ENCODE measurements at regions not wholly inside any gene's neighbourhood (a gene's known extent, or its start where the extent isn't known, plus 50 kb on each side); places are given as distances from the start of the nearest gene placed in this dataset.

DNA sequence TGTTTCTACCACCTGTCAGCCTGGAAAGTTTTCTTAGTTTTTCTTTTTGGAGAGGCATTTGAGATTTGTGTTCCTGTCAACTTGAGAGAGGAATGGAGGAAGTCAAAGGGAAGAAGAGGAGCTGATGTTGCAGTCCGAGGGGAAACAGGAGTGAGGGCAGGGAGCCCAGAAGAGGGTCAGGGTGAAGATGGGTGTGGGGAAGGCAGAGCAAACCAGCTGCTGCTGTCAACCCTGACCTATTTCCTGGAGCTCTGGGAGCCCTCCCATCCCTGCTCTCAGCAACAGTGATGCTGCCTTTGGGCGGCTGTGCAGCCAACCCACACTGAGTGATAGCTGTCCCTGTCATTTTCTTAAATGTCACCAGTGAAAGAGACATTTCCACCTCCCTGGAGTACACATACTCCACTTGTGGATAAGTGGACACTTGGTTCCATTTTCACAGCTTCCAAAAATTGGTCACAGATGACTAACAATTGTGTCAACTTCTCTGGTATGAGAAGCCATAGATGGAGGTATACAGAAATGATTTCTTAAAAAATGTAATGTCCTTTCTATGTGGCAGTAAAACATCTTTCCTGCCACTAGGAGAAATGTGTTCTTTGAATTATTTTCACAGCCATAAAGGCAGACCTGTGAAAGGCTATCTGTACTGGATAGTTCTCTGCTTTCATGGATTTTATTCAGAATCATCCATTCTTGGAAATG is 556.3 kb upstream of the TBL1XR1 start:
- no peaks in the 10 kb centered on the region for H3K27me3 ChIP-seq (replicated peaks in 1 of 2; ENCODE audit: control insufficient read depth in 2 of 2, extremely low read depth in 1 of 2, insufficient read depth in 2 of 2, low read length in 1 of 2)
- Mint-ChIP-seq H3K4me3 (no peak overlapping the region), H3K27me3 (no peaks in the 10 kb centered on the region), H3K9me3 (no peaks in the 10 kb centered on the region), H3K27ac (no peak overlapping the region), H3K4me1 (peaks cover 0 to 3% (median 2%) of the 10 kb centered on the region in 3 donors), H3K36me3 (no peaks in the 10 kb centered on the region)
- no peaks in the 10 kb centered on the region for H3K4me1 ChIP-seq (ENCODE audit: control insufficient read depth in 1 of 2, extremely low read depth in 1 of 2, insufficient read depth in 2 of 2, low read length in 2 of 2)
- ATAC-seq (replicated peaks in 1 of 4) (no peak), DNase-seq (no peak)
- no peak overlapping the region for H3K4me3 ChIP-seq (ENCODE audit: control insufficient read depth in 1 of 2, extremely low read depth in 1 of 2, low read length in 1 of 2)
- no peaks in the 10 kb centered on the region for H3K36me3 ChIP-seq (ENCODE audit: control insufficient read depth in 2 of 2, extremely low read depth in 1 of 2, insufficient read depth in 1 of 2, low read length in 1 of 2)
- H3K27ac ChIP-seq (ENCODE audit: low read length), result no peak overlapping the region
- POLR2A ChIA-PET, result no interaction called here
- no peaks in the 10 kb centered on the region for H3K9me3 ChIP-seq
- WGBS (ENCODE audit: insufficient coverage), result no CpG with 5 or more reads among the region's 2 CpGs
- CTCF ChIA-PET, result no interaction called here

DNA sequence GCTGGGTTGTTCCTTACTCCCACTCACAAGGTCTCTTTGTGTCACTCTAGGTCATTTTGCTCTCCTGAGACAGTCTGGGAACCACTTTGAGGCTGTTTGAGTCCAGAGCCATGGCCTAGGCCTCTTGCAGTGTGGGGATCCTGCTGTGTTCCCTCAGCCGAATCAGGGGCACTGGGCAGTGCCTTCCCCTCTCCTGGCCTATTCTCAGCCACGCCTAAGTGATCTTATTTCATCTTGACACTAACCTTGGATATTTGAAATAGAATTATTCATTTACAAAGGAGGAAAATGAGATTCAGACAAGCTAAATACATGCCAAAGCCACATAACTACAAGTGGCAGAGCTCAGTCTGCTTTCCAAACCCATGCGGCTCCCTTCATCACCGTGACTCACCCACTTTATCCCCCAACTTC is 557.2 kb upstream of the TBL1XR1 start:
- Histone ChIP-seq H3K27me3 (replicated peaks in 1 of 2; ENCODE audit: control insufficient read depth in 2 of 2, extremely low read depth in 1 of 2, insufficient read depth in 2 of 2, low read length in 1 of 2) (no peaks in the 10 kb centered on the region), H3K4me3 (ENCODE audit: control insufficient read depth in 1 of 2, extremely low read depth in 1 of 2, low read length in 1 of 2) (no peak overlapping the region), H3K27ac (ENCODE audit: low read length) (no peak overlapping the region), H3K36me3 (ENCODE audit: control insufficient read depth in 2 of 2, extremely low read depth in 1 of 2, insufficient read depth in 1 of 2, low read length in 1 of 2) (no peaks in the 10 kb centered on the region), H3K4me1 (ENCODE audit: control insufficient read depth in 1 of 2, extremely low read depth in 1 of 2, insufficient read depth in 2 of 2, low read length in 2 of 2) (no peaks in the 10 kb centered on the region), H3K9me3 (no peaks in the 10 kb centered on the region)
- CTCF ChIA-PET, result no interaction called here
- DNase-seq (no peak), ATAC-seq (replicated peaks in 1 of 4) (no peak)
- no peaks in the 10 kb centered on the region for H3K27me3 Mint-ChIP-seq
- no peaks in the 10 kb centered on the region for H3K36me3 Mint-ChIP-seq
- POLR2A ChIA-PET, result no interaction called here
- no peaks in the 10 kb centered on the region for H3K9me3 Mint-ChIP-seq
- H3K4me3 Mint-ChIP-seq, result no peak overlapping the region
- peaks cover 0 to 3% (median 2%) of the 10 kb centered on the region in 3 donors for H3K4me1 Mint-ChIP-seq
- WGBS (ENCODE audit: insufficient coverage), result no CpG with 5 or more reads among the region's 4 CpGs
- no peak overlapping the region for H3K27ac Mint-ChIP-seq

DNA sequence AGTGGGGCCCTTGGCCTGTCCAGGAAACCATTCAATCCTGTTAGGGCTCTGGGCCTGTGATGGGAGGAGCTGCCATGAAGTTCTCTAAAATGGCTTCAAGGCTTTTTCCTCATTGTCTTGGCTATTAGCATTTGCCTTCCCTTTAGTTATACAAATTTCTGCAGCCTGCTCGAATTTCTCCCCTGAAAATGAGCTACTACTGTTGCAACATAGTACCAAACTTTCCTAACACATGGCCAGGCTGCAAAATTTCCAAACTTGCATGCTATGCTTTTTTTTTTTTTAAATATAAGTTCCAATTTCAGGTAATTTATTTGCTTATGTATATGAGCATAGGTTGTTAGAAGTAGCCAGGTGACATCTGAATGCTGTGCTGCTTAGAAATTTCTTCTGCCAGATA is 560.8 kb upstream of the TBL1XR1 start:
- WGBS (ENCODE audit: insufficient coverage), result 71% methylated on average over 1 of the region's 1 CpG
- POLR2A ChIA-PET, result no interaction called here
- CTCF ChIA-PET, result no interaction called here

DNA sequence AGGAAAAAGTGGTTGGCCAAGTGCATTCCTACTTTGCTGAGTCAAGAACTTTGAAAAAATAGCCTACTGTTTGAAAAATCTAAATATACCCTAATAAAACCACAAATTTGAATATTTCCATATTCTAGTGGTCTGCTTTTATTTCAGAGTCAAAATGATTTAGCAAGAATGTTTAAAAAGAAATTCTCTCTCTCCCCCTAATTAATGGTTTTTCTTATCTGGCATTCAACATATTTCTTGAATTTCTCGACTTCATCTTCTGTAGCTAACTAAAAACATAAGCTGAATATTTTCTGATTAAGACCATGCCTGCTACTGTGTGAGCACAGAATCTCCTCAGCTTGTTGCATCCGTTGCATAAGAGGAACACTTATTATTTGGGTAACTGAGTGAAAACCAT is 563.5 kb upstream of the TBL1XR1 start:
- Histone ChIP-seq H3K27ac (ENCODE audit: low read length) (no peak overlapping the region), H3K4me1 (ENCODE audit: control insufficient read depth in 1 of 2, extremely low read depth in 1 of 2, insufficient read depth in 2 of 2, low read length in 2 of 2) (no peaks in the 10 kb centered on the region), H3K36me3 (ENCODE audit: control insufficient read depth in 2 of 2, extremely low read depth in 1 of 2, insufficient read depth in 1 of 2, low read length in 1 of 2) (no peaks in the 10 kb centered on the region), H3K27me3 (replicated peaks in 1 of 2; ENCODE audit: control insufficient read depth in 2 of 2, extremely low read depth in 1 of 2, insufficient read depth in 2 of 2, low read length in 1 of 2) (no peaks in the 10 kb centered on the region), H3K4me3 (ENCODE audit: control insufficient read depth in 1 of 2, extremely low read depth in 1 of 2, low read length in 1 of 2) (no peak overlapping the region), H3K9me3 (no peaks in the 10 kb centered on the region)
- no peak for ATAC-seq (replicated peaks in 1 of 4)
- Mint-ChIP-seq H3K27ac (no peak overlapping the region), H3K36me3 (no peaks in the 10 kb centered on the region), H3K4me1 (no peaks in the 10 kb centered on the region), H3K9me3 (peaks cover 0 to 6% (median 3%) of the 10 kb centered on the region in 3 donors), H3K4me3 (no peak overlapping the region), H3K27me3 (no peaks in the 10 kb centered on the region)
- WGBS (ENCODE audit: insufficient coverage), result no CpG with 5 or more reads among the region's 2 CpGs
- no peak for DNase-seq
- ChIA-PET CTCF (no interaction called here), POLR2A (no interaction called here)

More for the DNA sequence above, 560.8 kb upstream of the TBL1XR1 start:
- Mint-ChIP-seq H3K9me3 (peaks cover 0 to 6% (median 0%) of the 10 kb centered on the region in 3 donors), H3K27me3 (no peaks in the 10 kb centered on the region), H3K27ac (no peak overlapping the region), H3K4me3 (no peak overlapping the region), H3K36me3 (no peaks in the 10 kb centered on the region), H3K4me1 (peaks cover 0 to 3% (median 2%) of the 10 kb centered on the region in 3 donors)
- Histone ChIP-seq H3K27ac (ENCODE audit: low read length) (no peak overlapping the region), H3K4me3 (ENCODE audit: control insufficient read depth in 1 of 2, extremely low read depth in 1 of 2, low read length in 1 of 2) (no peak overlapping the region), H3K27me3 (replicated peaks in 1 of 2; ENCODE audit: control insufficient read depth in 2 of 2, extremely low read depth in 1 of 2, insufficient read depth in 2 of 2, low read length in 1 of 2) (no peaks in the 10 kb centered on the region), H3K36me3 (ENCODE audit: control insufficient read depth in 2 of 2, extremely low read depth in 1 of 2, insufficient read depth in 1 of 2, low read length in 1 of 2) (no peaks in the 10 kb centered on the region), H3K4me1 (ENCODE audit: control insufficient read depth in 1 of 2, extremely low read depth in 1 of 2, insufficient read depth in 2 of 2, low read length in 2 of 2) (no peaks in the 10 kb centered on the region), H3K9me3 (no peaks in the 10 kb centered on the region)
- DNase-seq (no peak), ATAC-seq (replicated peaks in 1 of 4) (no peak)

DNA sequence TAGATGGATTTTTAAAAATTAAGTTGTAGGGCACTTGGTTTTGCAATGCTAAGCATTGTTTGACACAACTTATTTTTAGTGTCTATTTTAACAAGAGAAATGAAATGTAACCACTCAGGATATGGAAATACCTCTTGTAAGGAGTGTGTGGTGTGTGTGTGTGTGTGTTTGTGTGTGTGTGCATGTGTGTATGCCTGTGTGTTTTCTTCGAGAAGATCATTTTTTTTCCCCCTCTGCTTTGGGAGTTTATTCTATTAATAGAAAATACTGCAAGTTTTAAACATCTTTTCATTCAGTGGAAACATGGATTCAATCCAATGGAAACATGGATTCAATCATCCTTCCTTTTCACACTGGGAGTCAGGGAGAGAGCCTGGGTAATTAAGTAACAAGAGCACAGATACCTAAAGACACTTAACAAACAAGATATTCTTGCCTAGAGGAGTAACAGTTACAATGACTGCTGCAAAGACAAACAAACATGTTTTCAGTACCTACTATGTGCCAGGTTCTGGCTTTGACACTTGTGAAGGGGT is 567.2 kb upstream of the TBL1XR1 start:
- Histone ChIP-seq H3K4me3 (ENCODE audit: control insufficient read depth in 1 of 2, extremely low read depth in 1 of 2, low read length in 1 of 2) (no peak overlapping the region), H3K27ac (ENCODE audit: low read length) (no peak overlapping the region), H3K27me3 (replicated peaks in 1 of 2; ENCODE audit: control insufficient read depth in 2 of 2, extremely low read depth in 1 of 2, insufficient read depth in 2 of 2, low read length in 1 of 2) (no peaks in the 10 kb centered on the region), H3K9me3 (no peaks in the 10 kb centered on the region), H3K36me3 (ENCODE audit: control insufficient read depth in 2 of 2, extremely low read depth in 1 of 2, insufficient read depth in 1 of 2, low read length in 1 of 2) (no peaks in the 10 kb centered on the region), H3K4me1 (ENCODE audit: control insufficient read depth in 1 of 2, extremely low read depth in 1 of 2, insufficient read depth in 2 of 2, low read length in 2 of 2) (no peaks in the 10 kb centered on the region)
- ChIA-PET CTCF (no interaction called here), POLR2A (no interaction called here)
- no peak overlapping the region for H3K27ac Mint-ChIP-seq
- no peaks in the 10 kb centered on the region for H3K4me1 Mint-ChIP-seq
- ATAC-seq (replicated peaks in 1 of 4), result no peak
- no peaks in the 10 kb centered on the region for H3K27me3 Mint-ChIP-seq
- H3K4me3 Mint-ChIP-seq, result no peak overlapping the region
- peaks cover 3% of the 10 kb centered on the region for H3K36me3 Mint-ChIP-seq
- DNase-seq, result no peak
- peaks cover 7 to 15% (median 9%) of the 10 kb centered on the region in 3 donors for H3K9me3 Mint-ChIP-seq
- WGBS (ENCODE audit: insufficient coverage), result no CpG with 5 or more reads among the region's 1 CpG

DNA sequence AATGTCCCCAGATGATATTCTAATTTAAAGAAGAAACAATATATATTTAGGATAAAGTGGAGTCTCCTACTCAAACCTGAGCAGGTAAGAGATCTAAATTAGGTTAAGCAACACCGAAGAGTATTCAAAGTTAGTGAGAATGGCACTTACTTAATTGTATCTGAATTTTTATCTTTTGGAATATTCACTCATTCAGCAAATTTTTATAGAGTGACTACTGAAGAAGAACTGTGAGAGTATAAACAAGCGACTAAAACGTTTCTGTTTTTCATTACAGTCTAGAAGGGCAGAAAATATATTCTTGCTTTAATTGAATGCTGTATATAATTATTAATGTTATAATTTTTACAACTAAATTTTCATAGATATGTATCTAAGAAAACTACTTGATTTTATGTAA is 567.7 kb upstream of the TBL1XR1 start:
- DNase-seq (no peak), ATAC-seq (replicated peaks in 1 of 4) (no peak)
- H3K4me1 Mint-ChIP-seq, result no peaks in the 10 kb centered on the region
- H3K27me3 Mint-ChIP-seq, result no peaks in the 10 kb centered on the region
- ChIA-PET POLR2A (no interaction called here), CTCF (no interaction called here)
- no peaks in the 10 kb centered on the region for H3K36me3 ChIP-seq (ENCODE audit: control insufficient read depth in 2 of 2, extremely low read depth in 1 of 2, insufficient read depth in 1 of 2, low read length in 1 of 2)
- no peak overlapping the region for H3K27ac ChIP-seq (ENCODE audit: low read length)
- no peaks in the 10 kb centered on the region for H3K27me3 ChIP-seq (replicated peaks in 1 of 2; ENCODE audit: control insufficient read depth in 2 of 2, extremely low read depth in 1 of 2, insufficient read depth in 2 of 2, low read length in 1 of 2)
- no peak overlapping the region for H3K27ac Mint-ChIP-seq
- H3K4me1 ChIP-seq (ENCODE audit: control insufficient read depth in 1 of 2, extremely low read depth in 1 of 2, insufficient read depth in 2 of 2, low read length in 2 of 2), result no peaks in the 10 kb centered on the region
- no peak overlapping the region for H3K4me3 ChIP-seq (ENCODE audit: control insufficient read depth in 1 of 2, extremely low read depth in 1 of 2, low read length in 1 of 2)
- no peaks in the 10 kb centered on the region for H3K9me3 ChIP-seq
- H3K9me3 Mint-ChIP-seq, result peaks cover 7 to 15% (median 10%) of the 10 kb centered on the region in 3 donors
- WGBS (ENCODE audit: insufficient coverage), result no CpG with 5 or more reads among the region's 3 CpGs
- H3K36me3 Mint-ChIP-seq, result peaks cover 3% of the 10 kb centered on the region
- no peak overlapping the region for H3K4me3 Mint-ChIP-seq
